NCI-H345 (cell line): ENCODE measurements at regions not wholly inside any gene's neighbourhood (a gene's known extent, or its start where the extent isn't known, plus 50 kb on each side); places are given as distances from the start of the nearest gene placed in this dataset.

Experiments
- DNase-seq: peaks from one replicate; lab custom pipeline; 2025; lab: John Stamatoyannopoulos, UW

DNA sequence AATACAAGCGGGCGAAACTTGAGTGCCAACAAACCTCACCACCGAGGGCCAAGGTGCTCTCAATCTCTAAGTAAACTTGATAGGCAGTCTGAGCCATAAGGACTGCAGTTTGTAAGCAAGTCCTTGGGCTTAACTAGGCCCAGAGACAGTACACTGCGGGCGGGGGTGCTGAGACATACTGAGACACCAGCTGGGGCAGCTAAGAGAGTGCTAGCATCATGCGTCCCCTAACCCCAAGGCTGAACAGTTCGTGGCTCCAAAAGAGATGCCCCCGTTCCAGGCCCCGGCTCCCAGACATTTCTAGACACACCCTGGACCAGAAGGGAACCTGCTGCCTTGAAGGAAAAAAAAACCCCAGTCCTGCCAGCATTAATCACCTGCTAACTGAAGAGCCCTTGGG lies 126.8 kb upstream of the PRDX4 start:
- no peak for DNase-seq

DNA sequence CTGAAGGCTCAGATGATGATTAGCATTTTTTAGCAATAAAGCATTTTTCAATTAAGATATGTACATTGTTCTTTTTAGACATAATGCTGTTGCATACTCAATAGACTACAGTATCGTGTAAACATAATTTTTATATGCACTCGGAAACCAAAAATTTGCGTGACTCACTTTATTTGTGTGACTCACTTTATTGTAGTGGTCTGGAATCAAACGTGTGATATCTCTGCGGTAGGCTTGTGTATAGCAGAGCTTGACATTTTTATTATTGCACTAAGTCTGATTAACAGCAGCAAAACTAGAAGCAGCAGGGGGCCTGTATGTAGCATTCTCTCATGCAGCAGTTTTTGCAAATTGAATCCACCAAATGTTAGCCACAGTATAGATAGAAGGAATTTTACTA lies 119.1 kb upstream of the PRDX4 start:
- DNase-seq = no peak

- no peak for DNase-seq
Measured at GRCh38 chrX:23552303-23552702, 115.0 kb upstream of the PRDX4 start.

DNA sequence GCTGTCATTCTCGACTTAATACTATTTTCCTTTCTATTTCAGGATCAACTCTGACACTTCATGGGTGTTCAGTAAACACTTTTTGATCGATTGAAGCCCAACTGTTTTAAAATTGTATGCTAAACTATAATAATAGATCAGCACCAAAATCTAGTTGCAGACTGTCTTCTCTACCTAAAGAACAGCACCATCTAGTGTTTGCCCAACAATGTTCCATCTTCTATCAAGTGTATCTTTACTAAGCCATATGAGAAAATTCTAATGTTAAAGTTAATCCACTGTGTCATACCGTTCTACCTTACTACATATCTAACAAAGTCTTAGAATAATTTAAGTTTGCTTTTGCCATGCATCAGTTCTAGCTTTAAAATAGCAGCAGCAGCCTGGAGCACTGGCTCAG lies 113.0 kb upstream of the PRDX4 start:
- DNase-seq = peak; percentile 48

GRCh38 chrX:23557070-23557469 lies 110.2 kb upstream of the PRDX4 start:
- no peak for DNase-seq

DNA sequence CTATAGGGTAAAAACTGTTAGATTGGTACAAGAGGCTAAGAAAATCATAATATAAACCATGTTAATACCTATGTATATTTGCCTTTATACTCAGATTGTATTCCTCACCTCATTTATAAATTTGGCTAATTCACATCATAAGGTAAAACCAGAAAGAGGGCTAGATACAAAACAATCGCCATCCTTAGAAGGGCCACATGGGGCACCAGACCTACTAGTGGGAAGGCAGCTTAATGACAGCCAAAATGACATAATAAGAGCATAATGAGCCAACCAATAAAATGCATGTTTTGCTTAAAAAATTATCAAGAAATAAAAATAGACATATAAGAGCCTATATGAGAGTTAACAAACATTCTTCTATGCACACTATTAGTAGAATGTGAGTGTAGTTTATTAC lies 107.3 kb upstream of the PRDX4 start:
- DNase-seq = no peak

- no peak for DNase-seq
Measured at GRCh38 chrX:23570674-23571343, 96.5 kb upstream of the PRDX4 start.

DNA sequence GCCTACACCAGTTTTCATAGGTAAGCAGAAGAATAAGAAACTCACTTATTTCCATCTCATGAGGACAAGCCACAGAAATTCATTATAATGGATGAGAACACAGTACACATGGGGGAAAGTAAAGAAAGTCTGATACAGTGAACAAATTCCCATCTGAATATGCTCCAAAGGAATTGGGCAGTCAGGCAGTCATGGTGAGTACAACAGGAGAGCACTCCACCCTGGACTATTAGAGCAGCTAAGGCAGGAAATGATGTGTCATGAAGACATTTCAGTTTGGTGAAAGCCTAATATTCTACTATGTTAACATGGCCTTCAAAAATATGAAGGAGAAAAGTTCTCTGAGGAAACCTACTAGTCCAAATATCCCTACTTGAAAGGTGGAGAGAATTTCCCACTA lies 92.0 kb upstream of the PRDX4 start:
- DNase-seq = no peak

DNA sequence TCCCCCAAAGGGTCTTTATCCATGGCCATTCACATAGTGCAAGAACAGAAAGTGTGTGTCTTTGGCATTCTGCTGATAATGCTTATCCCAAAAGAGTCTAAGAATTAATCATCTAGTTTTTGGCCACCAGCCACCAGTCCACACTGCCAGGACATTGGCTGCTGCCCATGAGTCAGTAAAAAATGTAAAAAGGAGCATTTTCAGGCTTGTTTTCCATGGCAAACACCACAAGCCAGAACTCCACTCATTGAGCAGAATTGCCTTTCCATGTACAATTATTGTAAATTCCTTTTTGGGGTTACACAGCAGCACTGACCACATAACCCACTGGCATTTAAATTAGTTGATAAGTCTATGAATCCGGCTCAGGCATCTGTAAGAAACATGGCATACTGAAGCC lies 89.2 kb upstream of the PRDX4 start:
- no peak for DNase-seq

DNA sequence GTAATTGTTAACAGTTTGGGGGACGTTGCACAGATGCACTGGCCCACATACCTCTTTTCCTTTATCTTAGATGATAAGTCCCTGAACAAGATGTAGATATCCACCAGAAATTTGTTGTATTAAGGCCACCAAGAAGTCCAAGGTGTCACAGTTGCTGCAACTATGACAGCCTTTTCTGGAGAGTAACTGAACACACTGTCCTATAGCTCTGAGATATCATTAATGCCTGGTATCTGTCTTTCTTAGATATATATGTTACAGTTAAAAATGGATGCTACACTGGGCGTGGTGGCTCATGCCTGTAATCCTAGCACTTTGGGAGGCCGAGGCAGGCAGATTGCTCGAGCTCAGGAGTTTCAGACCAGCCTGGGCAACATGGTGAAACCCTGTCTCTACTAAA lies 77.8 kb upstream of the PRDX4 start:
- no peak for DNase-seq

DNA sequence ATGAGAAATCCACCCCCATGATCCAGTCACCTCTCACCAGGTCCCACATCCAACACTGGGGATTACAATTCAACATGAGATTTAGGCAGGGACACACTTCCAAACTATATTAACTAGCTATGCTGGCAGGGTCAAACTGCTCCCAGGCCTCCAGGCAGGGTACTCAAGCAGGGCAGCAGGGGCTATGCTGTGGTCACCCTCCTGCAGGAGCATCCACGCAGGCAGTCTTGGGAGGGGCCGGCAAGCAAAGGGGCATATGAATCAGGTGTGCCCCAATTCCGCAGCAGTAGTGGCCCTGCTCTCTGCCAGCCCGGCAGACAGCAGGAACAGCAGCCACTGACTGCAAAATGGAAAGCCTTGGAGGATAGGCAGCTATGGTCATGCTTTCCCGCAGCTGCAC lies 74.6 kb upstream of the PRDX4 start:
- no peak for DNase-seq

GRCh38 chrX:23598575-23598974 lies 68.7 kb upstream of the PRDX4 start:
- DNase-seq = no peak

- no peak for DNase-seq
Measured at GRCh38 chrX:23603501-23603900, 63.8 kb upstream of the PRDX4 start.

DNA sequence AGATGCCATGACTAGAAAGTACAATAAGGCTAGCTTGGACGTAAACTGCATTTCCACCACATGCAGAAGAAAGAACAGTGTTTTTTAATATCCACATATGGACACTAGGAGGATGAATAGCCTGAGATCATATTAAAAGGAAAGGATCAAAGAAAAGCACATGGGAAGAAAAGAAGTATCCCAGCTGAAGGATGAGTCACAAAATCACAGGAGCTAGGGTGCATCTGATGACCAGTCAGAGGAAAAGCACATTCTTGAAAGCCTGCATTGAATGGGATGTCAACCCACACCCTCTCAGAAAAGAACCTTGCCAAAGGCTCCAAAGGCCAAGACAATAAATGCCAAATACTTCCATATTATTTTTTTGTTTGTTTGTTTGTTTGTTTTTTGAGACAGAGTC lies 56.8 kb upstream of the PRDX4 start:
- DNase-seq = no peak

DNA sequence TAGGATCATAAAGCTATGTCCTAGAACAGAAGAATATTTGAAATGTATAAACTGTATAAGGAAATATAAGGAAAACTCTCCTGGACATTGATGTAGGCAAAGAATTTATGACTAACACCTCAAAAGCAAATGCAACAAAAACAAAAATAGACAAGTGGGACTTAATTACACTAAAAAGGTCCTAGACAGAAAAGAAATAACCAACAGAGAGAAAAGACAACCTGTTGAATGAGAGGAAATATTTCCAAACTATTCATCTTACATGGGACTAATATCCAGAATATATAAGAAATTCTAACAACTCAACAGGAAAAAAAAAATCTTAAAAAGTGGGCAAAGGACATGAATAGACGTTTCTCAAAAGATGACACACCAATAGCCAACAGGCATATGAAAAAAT lies 54.4 kb upstream of the PRDX4 start:
- DNase-seq = no peak

DNA sequence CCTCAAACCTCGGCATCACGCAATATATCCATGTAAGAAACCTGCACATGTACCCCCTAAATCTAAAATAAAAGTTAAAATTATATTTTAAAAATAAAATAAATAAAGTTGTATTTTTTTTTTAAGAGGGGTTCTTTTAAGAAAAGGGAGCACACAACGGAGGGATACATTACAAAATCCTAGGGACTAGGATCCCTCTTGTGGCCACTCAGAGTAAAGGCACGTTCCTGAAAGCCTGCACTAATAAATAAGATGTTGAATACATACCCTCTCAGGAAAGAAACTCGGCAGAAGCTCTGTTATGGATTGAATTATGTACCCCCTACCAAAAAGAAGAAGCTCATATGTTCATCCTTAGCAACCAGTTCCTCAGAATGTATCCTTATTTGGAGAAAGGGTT lies 50.9 kb upstream of the PRDX4 start:
- peak; percentile 8 for DNase-seq
